Smooth muscle cell (in vitro differentiated cells): ENCODE measurements at regions not wholly inside any gene's neighbourhood (a gene's known extent, or its start where the extent isn't known, plus 50 kb on each side); places are given as distances from the start of the nearest gene placed in this dataset.
A peak's percentile ranks its signal among the peaks of the same experiment; 100 is the strongest.

Source experiments
- DNase-seq: peaks from one replicate; lab custom pipeline; 2025; ENCODE audit not compliant: unreplicated experiment; lab: John Stamatoyannopoulos, UW
- H2AFZ ChIP-seq: fragments of 200-600 bp; sonication (generic); 2 replicates; pipeline ENCODE4 v1.6.0; 2016; ENCODE audit warnings: antibody characterized with exemption, low read depth, mild to moderate bottlenecking
- H3F3A ChIP-seq: fragments of 200-600 bp; sonication (generic); 2 replicates; pipeline ENCODE4 v1.6.0; 2017; ENCODE audit warnings: antibody characterized with exemption, low read depth
- H3K27ac ChIP-seq: fragments of 200-600 bp; sonication (generic); 2 replicates; pipeline ENCODE4 v1.5.1; 2016; ENCODE audit warnings: low read depth, mild to moderate bottlenecking
- H3K27me3 ChIP-seq: fragments of 200-600 bp; sonication (generic); 2 replicates; pipeline ENCODE4 v1.6.1; 2016; ENCODE audit warnings: low read depth, mild to moderate bottlenecking
- H3K36me3 ChIP-seq: fragments of 200-600 bp; sonication (generic); 2 replicates; pipeline ENCODE4 v1.5.1; 2016; ENCODE audit warnings: low read depth
- H3K4me1 ChIP-seq: fragments of 200-600 bp; sonication (generic); 2 replicates; pipeline ENCODE4 v1.5.1; 2016; ENCODE audit warnings: low read depth
- H3K4me2 ChIP-seq: fragments of 200-600 bp; sonication (generic); 2 replicates; pipeline ENCODE4 v1.6.0; 2016; ENCODE audit warnings: mild to moderate bottlenecking
- H3K4me3 ChIP-seq: fragments of 200-600 bp; sonication (generic); 2 replicates; pipeline ENCODE4 v1.5.1; 2016; ENCODE audit warnings: mild to moderate bottlenecking
- H3K79me2 ChIP-seq: fragments of 200-600 bp; sonication (generic); 2 replicates; pipeline ENCODE4 v1.6.0; 2016; ENCODE audit warnings: low read depth, mild to moderate bottlenecking
- H3K9ac ChIP-seq: fragments of 200-600 bp; sonication (generic); 2 replicates; pipeline ENCODE4 v1.6.0; 2016; ENCODE audit warnings: low read depth
- H3K9me3 ChIP-seq: fragments of 200-600 bp; sonication (generic); replicated peaks from 2 replicates; pipeline ENCODE4 v1.5.1; 2016; ENCODE audit warnings: low read depth
- H4K20me1 ChIP-seq: fragments of 200-600 bp; sonication (generic); 2 replicates; pipeline ENCODE4 v1.6.0; 2016; ENCODE audit warnings: low read depth
- CTCF ChIP-seq: fragments of 200-600 bp; sonication (generic); IDR thresholded peaks from 2 replicates; pipeline ENCODE4 v1.5.1; 2017; ENCODE audit warnings: borderline replicate concordance, mild to moderate bottlenecking, antibody characterized with exemption; ENCODE audit not compliant: insufficient read depth, poor library complexity, severe bottlenecking
- WGBS: methylation state at CpG from one replicate; pipeline ENCODE4 v1.1.7; 2016; ENCODE audit warnings: low lambda C conversion rate; 5-methylcytosine and 5-hydroxymethylcytosine counted together

GRCh38 chr2:19478409-19478808 is 120.0 kb upstream of the OSR1 start:
- TF ChIP-seq CTCF = no peak
- no peaks in the 10 kb centered on the region for H3K4me1 ChIP-seq
- no peak for DNase-seq
- no peaks in the 10 kb centered on the region for H3K27me3 ChIP-seq
- H3F3A ChIP-seq = no peaks in the 10 kb centered on the region
- no peak overlapping the region for H3K9ac ChIP-seq
- H3K27ac ChIP-seq = no peak overlapping the region
- H3K79me2 ChIP-seq = no peaks in the 10 kb centered on the region
- H3K4me3 ChIP-seq = no peak overlapping the region
- H3K4me2 ChIP-seq = no peak overlapping the region
- no peaks in the 10 kb centered on the region for H3K9me3 ChIP-seq
- H3K36me3 ChIP-seq = no peaks in the 10 kb centered on the region
- WGBS = 89% methylated on average over 1 of the region's 1 CpG
- no peaks in the 10 kb centered on the region for H4K20me1 ChIP-seq
- no peak overlapping the region for H2AFZ ChIP-seq

- Histone ChIP-seq H3K27me3 (no peaks in the 10 kb centered on the region), H2AFZ (no peak overlapping the region), H3K36me3 (no peaks in the 10 kb centered on the region), H3K4me1 (no peaks in the 10 kb centered on the region), H3K4me3 (no peak overlapping the region), H3F3A (no peaks in the 10 kb centered on the region), H3K9me3 (no peaks in the 10 kb centered on the region), H3K27ac (no peak overlapping the region), H3K9ac (no peak overlapping the region), H4K20me1 (no peaks in the 10 kb centered on the region), H3K79me2 (no peaks in the 10 kb centered on the region), H3K4me2 (no peak overlapping the region)
- DNase-seq = no peak
- 95% methylated on average over 2 of the region's 2 CpGs for WGBS
- no peak for TF ChIP-seq CTCF
These were observed 117.9 kb upstream of the OSR1 start for GRCh38 chr2:19476327-19476726.

- Histone ChIP-seq H3K27me3 (no peaks in the 10 kb centered on the region), H2AFZ (no peak overlapping the region), H3K9me3 (no peaks in the 10 kb centered on the region), H3K9ac (no peak overlapping the region), H3F3A (no peaks in the 10 kb centered on the region), H4K20me1 (no peaks in the 10 kb centered on the region), H3K36me3 (no peaks in the 10 kb centered on the region), H3K79me2 (no peaks in the 10 kb centered on the region), H3K4me3 (no peak overlapping the region), H3K27ac (no peak overlapping the region), H3K4me2 (peak overlapping the region; percentile 30), H3K4me1 (no peaks in the 10 kb centered on the region)
- TF ChIP-seq CTCF = no peak
- DNase-seq = no peak
- 47% methylated on average over 8 of the region's 8 CpGs for WGBS
These were observed 115.7 kb upstream of the OSR1 start for GRCh38 chr2:19474128-19474527.

- H3K4me3 ChIP-seq = no peak overlapping the region
- no peaks in the 10 kb centered on the region for H3F3A ChIP-seq
- no peaks in the 10 kb centered on the region for H3K9me3 ChIP-seq
- H3K27ac ChIP-seq = no peak overlapping the region
- no peak overlapping the region for H3K4me2 ChIP-seq
- 70% methylated on average over 6 of the region's 6 CpGs for WGBS
- TF ChIP-seq CTCF = no peak
- H3K27me3 ChIP-seq = no peaks in the 10 kb centered on the region
- DNase-seq = no peak
- no peaks in the 10 kb centered on the region for H3K36me3 ChIP-seq
- H3K4me1 ChIP-seq = no peaks in the 10 kb centered on the region
- no peaks in the 10 kb centered on the region for H4K20me1 ChIP-seq
- H2AFZ ChIP-seq = no peak overlapping the region
- no peaks in the 10 kb centered on the region for H3K79me2 ChIP-seq
- H3K9ac ChIP-seq = no peak overlapping the region
These were observed 114.9 kb upstream of the OSR1 start for GRCh38 chr2:19473350-19473749.
